IMR-90 (cell line): ENCODE measurements at regions not wholly inside any gene's neighbourhood (a gene's known extent, or its start where the extent isn't known, plus 50 kb on each side); places are given as distances from the start of the nearest gene placed in this dataset.

Experiments
- CHD1 ChIP-seq: IDR thresholded peaks from 2 replicates; pipeline ENCODE4 v1.6.1; 2012; ENCODE audit warnings: low read depth, low read length, improper control_type of control experiment
- CTCF ChIP-seq: conservative IDR thresholded peaks from 2 replicates; pipeline ENCODE4 v1.5.1; 2012; ENCODE audit warnings: mild to moderate bottlenecking, low read depth, low read length, improper control_type of control experiment
- MAFK ChIP-seq: IDR thresholded peaks from 2 replicates; pipeline ENCODE4 v1.6.1; 2012; ENCODE audit warnings: low read depth, low read length, improper control_type of control experiment
- NFE2L2 ChIP-seq: fragments of 150-350 bp; IDR thresholded peaks from 2 replicates; pipeline ENCODE4 v1.6.1; 2016; ENCODE audit warnings: low read depth, mild to moderate bottlenecking, low read length
- POLR2A ChIP-seq: IDR thresholded peaks from 2 replicates; pipeline ENCODE4 v1.6.1; 2012; ENCODE audit warnings: mild to moderate bottlenecking, low read depth, low read length
- SMC3 ChIP-seq: fragments of 150-350 bp; IDR thresholded peaks from 2 replicates; pipeline ENCODE4 v1.6.1; 2016; ENCODE audit warnings: low read depth, mild to moderate bottlenecking, antibody characterized with exemption, low read length, moderate library complexity
- USF2 ChIP-seq: fragments of 150-350 bp; IDR thresholded peaks from 2 replicates; pipeline ENCODE4 v1.6.1; 2017; ENCODE audit warnings: mild to moderate bottlenecking, antibody characterized with exemption, low read length, low read depth

- TF ChIP-seq MAFK (no peak), CTCF (no peak), POLR2A (no peak), SMC3 (no peak), CHD1 (no peak), NFE2L2 (no peak), USF2 (no peak)
These were observed 1096.6 kb downstream of the ARAP2 start for GRCh38 chr4:35147761-35148160.
